ENCODE measurements at regions not wholly inside any gene's neighbourhood (a gene's known extent, or its start where the extent isn't known, plus 50 kb on each side); places are given as distances from the start of the nearest gene placed in this dataset.

DNA sequence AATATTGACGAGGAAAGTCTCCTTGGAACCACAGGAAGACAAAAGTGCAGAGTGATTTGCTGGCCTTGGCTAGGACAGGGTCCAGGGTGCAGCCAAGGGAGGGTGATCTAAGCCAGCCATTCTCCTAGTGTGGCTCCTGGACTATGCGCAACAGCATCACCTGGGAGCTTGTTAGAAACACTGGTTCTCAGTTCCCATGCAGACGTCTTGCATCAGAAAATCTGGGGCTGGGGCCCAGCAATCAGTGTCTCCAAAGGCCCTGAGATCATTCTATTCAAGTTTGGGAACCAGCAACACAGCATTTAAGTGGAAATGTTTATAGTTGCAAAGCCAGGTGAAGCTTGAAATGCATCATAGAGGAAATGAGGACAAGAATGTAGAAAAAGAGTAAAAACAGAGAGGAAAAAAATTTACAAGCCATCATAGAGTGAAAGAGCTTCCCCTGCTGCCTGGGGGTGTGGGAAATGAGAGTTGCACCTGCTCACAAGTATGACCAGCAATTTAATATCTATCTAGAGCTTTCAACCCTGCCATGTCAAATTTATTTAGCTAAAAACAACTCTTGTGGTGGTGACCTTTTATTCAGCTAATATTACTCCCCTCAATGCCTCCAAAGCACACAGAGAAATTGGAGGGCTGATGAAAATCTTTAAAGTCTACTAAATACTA is 54.4 kb upstream of the SEC11C start:
- DNase-seq (ENCODE audit: low spot score), result no peak
- Histone ChIP-seq H3K36me3 (ENCODE audit: control insufficient read depth in 4 of 4, insufficient read depth in 3 of 4, low read depth in 1 of 4, low read length in 3 of 4) (no peaks in the 10 kb centered on the region), H3K4me1 (ENCODE audit: control insufficient read depth in 4 of 4, insufficient read depth in 4 of 4, low read length in 3 of 4) (no peaks in the 10 kb centered on the region), H3K9ac (ENCODE audit: low read depth in 1 of 2, low read length in 2 of 2) (no peak overlapping the region), H3K9me3 (ENCODE audit: control insufficient read depth in 4 of 4, low read length in 3 of 4) (no peaks in the 10 kb centered on the region), H3K27ac (ENCODE audit: low read depth in 1 of 2, low read length in 2 of 2) (no peak overlapping the region), H3K27me3 (ENCODE audit: control insufficient read depth in 4 of 4, insufficient read depth in 4 of 4, low read length in 3 of 4) (peaks cover 0 to 2% (median 0%) of the 10 kb centered on the region in 4 donors), H3K4me3 (ENCODE audit: low read depth in 1 of 3, low read length in 3 of 3) (no peak overlapping the region)
- TF ChIP-seq JUND (IDR thresholded peaks at IDR 0.05) (no peak), RAD21 (IDR thresholded peaks at IDR 0.05) (no peak), NR2F2 (IDR thresholded peaks at IDR 0.05) (no peak), FOXA1 (IDR thresholded peaks at IDR 0.05) (no peak), GABPA (IDR thresholded peaks at IDR 0.05 in 1 of 2, conservative IDR thresholded peaks at IDR 0.05 in 1 of 2) (no peak), MAX (IDR thresholded peaks at IDR 0.05) (no peak)
- TF ChIP-seq, protein P1, sequence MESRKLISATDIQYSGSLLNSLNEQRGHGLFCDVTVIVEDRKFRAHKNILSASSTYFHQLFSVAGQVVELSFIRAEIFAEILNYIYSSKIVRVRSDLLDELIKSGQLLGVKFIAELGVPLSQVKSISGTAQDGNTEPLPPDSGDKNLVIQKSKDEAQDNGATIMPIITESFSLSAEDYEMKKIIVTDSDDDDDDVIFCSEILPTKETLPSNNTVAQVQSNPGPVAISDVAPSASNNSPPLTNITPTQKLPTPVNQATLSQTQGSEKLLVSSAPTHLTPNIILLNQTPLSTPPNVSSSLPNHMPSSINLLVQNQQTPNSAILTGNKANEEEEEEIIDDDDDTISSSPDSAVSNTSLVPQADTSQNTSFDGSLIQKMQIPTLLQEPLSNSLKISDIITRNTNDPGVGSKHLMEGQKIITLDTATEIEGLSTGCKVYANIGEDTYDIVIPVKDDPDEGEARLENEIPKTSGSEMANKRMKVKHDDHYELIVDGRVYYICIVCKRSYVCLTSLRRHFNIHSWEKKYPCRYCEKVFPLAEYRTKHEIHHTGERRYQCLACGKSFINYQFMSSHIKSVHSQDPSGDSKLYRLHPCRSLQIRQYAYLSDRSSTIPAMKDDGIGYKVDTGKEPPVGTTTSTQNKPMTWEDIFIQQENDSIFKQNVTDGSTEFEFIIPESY (IDR thresholded peaks at IDR 0.05), result no peak
- 83% methylated on average over 3 of the region's 3 CpGs for WGBS

- H3K4me3 ChIP-seq (ENCODE audit: low read depth in 1 of 3, low read length in 3 of 3), result no peak overlapping the region
- H3K27me3 ChIP-seq (ENCODE audit: control insufficient read depth in 4 of 4, insufficient read depth in 4 of 4, low read length in 3 of 4), result peaks cover 0 to 2% (median 0%) of the 10 kb centered on the region in 4 donors
- no peaks in the 10 kb centered on the region for H3K4me1 ChIP-seq (ENCODE audit: control insufficient read depth in 4 of 4, insufficient read depth in 4 of 4, low read length in 3 of 4)
- H3K36me3 ChIP-seq (ENCODE audit: control insufficient read depth in 4 of 4, insufficient read depth in 3 of 4, low read depth in 1 of 4, low read length in 3 of 4), result no peaks in the 10 kb centered on the region
- H3K27ac ChIP-seq (ENCODE audit: low read depth in 1 of 2, low read length in 2 of 2), result no peak overlapping the region
- no peak for DNase-seq (ENCODE audit: low spot score)
- no peaks in the 10 kb centered on the region for H3K9me3 ChIP-seq (ENCODE audit: control insufficient read depth in 4 of 4, low read length in 3 of 4)
- no peak overlapping the region for H3K9ac ChIP-seq (ENCODE audit: low read depth in 1 of 2, low read length in 2 of 2)
- 31% methylated on average over 1 of the region's 1 CpG for WGBS
- TF ChIP-seq GABPA (IDR thresholded peaks at IDR 0.05 in 1 of 2, conservative IDR thresholded peaks at IDR 0.05 in 1 of 2) (no peak), YY1 (IDR thresholded peaks at IDR 0.05) (no peak), FOXA2 (IDR thresholded peaks at IDR 0.05) (no peak)
- TF ChIP-seq, protein P2, sequence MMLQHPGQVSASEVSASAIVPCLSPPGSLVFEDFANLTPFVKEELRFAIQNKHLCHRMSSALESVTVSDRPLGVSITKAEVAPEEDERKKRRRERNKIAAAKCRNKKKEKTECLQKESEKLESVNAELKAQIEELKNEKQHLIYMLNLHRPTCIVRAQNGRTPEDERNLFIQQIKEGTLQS (IDR thresholded peaks at IDR 0.05), result no peak
Measured at GRCh38 chr18:59085797-59086196, 53.9 kb upstream of the SEC11C start.

DNA sequence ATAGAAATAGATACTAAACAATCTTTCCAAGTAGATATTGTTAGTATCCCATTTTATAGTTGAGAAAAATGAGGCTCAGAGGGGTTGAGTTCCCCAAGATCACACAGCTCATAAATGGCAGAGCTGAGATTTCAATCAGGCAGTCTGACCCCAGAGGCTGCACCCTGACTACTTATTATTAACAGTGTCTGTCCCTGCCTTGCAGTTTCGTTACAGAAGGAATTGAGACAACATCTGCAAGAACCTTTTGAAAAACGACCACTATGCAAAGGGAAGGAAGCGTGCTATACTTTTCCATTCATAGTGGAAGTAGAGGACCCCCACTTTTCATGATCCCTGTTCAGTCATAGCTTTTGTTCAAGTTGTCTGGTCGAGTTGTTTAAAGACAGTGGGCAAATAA is 53.2 kb upstream of the SEC11C start:
- DNase-seq (ENCODE audit: low spot score), result no peak
- Histone ChIP-seq H3K27ac (ENCODE audit: low read depth in 1 of 2, low read length in 2 of 2) (no peak overlapping the region), H3K27me3 (ENCODE audit: control insufficient read depth in 4 of 4, insufficient read depth in 4 of 4, low read length in 3 of 4) (peaks cover 0 to 2% (median 0%) of the 10 kb centered on the region in 4 donors), H3K36me3 (ENCODE audit: control insufficient read depth in 4 of 4, insufficient read depth in 3 of 4, low read depth in 1 of 4, low read length in 3 of 4) (no peaks in the 10 kb centered on the region), H3K9ac (ENCODE audit: low read depth in 1 of 2, low read length in 2 of 2) (no peak overlapping the region), H3K9me3 (ENCODE audit: control insufficient read depth in 4 of 4, low read length in 3 of 4) (no peaks in the 10 kb centered on the region), H3K4me1 (ENCODE audit: control insufficient read depth in 4 of 4, insufficient read depth in 4 of 4, low read length in 3 of 4) (no peaks in the 10 kb centered on the region), H3K4me3 (ENCODE audit: low read depth in 1 of 3, low read length in 3 of 3) (no peak overlapping the region)
- 67% methylated on average over 4 of the region's 4 CpGs for WGBS
- TF ChIP-seq CTCF (IDR thresholded peaks at IDR 0.05; ENCODE audit: low read depth, low read length, missing input control) (no peak), GABPA (IDR thresholded peaks at IDR 0.05 in 1 of 2, conservative IDR thresholded peaks at IDR 0.05 in 1 of 2) (no peak), YY1 (IDR thresholded peaks at IDR 0.05) (no peak), RAD21 (IDR thresholded peaks at IDR 0.05) (no peak), RXRA (IDR thresholded peaks at IDR 0.05) (no peak), TAF1 (conservative IDR thresholded peaks at IDR 0.05) (no peak)
- TF ChIP-seq, protein P3, sequence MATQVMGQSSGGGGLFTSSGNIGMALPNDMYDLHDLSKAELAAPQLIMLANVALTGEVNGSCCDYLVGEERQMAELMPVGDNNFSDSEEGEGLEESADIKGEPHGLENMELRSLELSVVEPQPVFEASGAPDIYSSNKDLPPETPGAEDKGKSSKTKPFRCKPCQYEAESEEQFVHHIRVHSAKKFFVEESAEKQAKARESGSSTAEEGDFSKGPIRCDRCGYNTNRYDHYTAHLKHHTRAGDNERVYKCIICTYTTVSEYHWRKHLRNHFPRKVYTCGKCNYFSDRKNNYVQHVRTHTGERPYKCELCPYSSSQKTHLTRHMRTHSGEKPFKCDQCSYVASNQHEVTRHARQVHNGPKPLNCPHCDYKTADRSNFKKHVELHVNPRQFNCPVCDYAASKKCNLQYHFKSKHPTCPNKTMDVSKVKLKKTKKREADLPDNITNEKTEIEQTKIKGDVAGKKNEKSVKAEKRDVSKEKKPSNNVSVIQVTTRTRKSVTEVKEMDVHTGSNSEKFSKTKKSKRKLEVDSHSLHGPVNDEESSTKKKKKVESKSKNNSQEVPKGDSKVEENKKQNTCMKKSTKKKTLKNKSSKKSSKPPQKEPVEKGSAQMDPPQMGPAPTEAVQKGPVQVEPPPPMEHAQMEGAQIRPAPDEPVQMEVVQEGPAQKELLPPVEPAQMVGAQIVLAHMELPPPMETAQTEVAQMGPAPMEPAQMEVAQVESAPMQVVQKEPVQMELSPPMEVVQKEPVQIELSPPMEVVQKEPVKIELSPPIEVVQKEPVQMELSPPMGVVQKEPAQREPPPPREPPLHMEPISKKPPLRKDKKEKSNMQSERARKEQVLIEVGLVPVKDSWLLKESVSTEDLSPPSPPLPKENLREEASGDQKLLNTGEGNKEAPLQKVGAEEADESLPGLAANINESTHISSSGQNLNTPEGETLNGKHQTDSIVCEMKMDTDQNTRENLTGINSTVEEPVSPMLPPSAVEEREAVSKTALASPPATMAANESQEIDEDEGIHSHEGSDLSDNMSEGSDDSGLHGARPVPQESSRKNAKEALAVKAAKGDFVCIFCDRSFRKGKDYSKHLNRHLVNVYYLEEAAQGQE (IDR thresholded peaks at IDR 0.05), result no peak

Measured in liver (tissue), 8 donors.